Stimulated activated naive CD8-positive, alpha-beta T cell treated with anti-CD3 and anti-CD28 coated beads, Interleukin-15, Interleukin-2, amounts not matched to agents 100 ng/mL and 50 ng/mL, for 24 hours (primary cell): ENCODE measurements at regions not wholly inside any gene's neighbourhood (a gene's known extent, or its start where the extent isn't known, plus 50 kb on each side); places are given as distances from the start of the nearest gene placed in this dataset.
"Not testable (repeated sequence)": the region's sequence is repeated elsewhere in the genome, so short reads cannot be mapped to it uniquely, and the experiment has no call there.

ENCODE experiments used
- H3K27ac Mint-ChIP-seq: one replicate; pipeline ENCODE4 v1.8.0; 2021; ENCODE audit warnings: mild to moderate bottlenecking, mixed read lengths
- H3K27me3 Mint-ChIP-seq: one replicate; pipeline ENCODE4 v1.8.0; 2021; ENCODE audit warnings: mixed read lengths
- H3K36me3 Mint-ChIP-seq: one replicate; pipeline ENCODE4 v1.8.0; 2021; ENCODE audit warnings: low read depth, mixed read lengths
- H3K4me1 Mint-ChIP-seq: one replicate; pipeline ENCODE4 v1.8.0; 2021; ENCODE audit warnings: low read depth, mixed read lengths
- H3K4me3 Mint-ChIP-seq: one replicate; pipeline ENCODE4 v1.8.0; 2021; ENCODE audit warnings: mild to moderate bottlenecking, mixed read lengths
- H3K9me3 Mint-ChIP-seq: one replicate; pipeline ENCODE4 v1.8.0; 2021; ENCODE audit warnings: mixed read lengths

DNA sequence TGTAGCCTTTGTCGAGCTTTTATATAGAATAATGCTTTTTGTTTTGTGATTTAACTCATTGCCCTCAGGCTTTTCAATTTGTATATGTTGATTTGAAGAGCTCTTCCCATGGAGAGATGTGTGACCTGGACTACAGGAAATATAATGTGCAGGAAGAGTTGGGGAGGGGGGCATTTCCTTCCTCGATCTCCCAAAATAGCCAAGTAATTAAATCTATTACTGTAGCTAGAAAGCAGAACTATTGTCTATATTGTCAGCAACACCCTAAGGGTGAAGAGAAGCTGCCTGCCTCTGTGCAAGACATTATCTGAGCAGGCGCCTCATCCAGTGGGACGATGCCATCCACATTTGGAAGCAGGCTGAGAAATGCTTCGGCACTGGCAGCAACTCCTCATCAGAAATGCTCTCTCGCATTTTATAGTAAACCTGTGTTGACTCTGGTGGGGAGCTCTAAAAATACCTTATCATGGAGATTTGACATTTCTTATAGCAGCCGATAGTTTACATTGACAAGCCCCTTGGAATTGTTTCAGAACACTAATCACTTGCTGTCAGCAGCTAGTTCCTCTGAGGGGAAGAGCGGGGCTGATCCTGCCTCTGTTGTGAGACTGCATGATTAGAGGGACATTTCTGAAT, 392.5 kb upstream of the RGS6 start:
- no peaks in the 10 kb centered on the region for H3K27me3 Mint-ChIP-seq
- H3K4me3 Mint-ChIP-seq, result no peak overlapping the region
- peak overlapping the region; percentile 5 for H3K27ac Mint-ChIP-seq
- H3K9me3 Mint-ChIP-seq, result no peaks in the 10 kb centered on the region
- H3K36me3 Mint-ChIP-seq, result peaks cover 1% of the 10 kb centered on the region
- peaks cover 38% of the 10 kb centered on the region for H3K4me1 Mint-ChIP-seq

DNA sequence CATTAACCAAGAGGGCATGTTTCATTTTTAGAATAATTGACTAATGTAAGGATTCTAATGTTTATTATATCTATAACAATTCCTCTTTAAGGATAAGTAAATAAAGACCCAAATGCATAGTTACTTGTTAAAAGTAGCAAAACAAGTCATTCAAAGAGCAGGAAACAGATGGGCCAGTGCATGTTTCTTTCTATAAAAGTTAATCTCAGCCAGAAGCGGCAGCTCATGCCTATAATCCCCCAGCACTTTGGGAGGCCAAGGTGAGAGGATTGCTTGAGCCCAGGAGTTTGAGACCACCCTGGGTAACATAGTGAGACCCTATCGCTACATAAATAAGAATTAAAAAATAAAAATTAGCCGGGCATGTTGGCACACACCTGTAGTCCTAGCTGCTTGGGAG, 391.0 kb upstream of the RGS6 start:
- no peaks in the 10 kb centered on the region for H3K36me3 Mint-ChIP-seq
- no peaks in the 10 kb centered on the region for H3K9me3 Mint-ChIP-seq
- peaks cover 34% of the 10 kb centered on the region for H3K4me1 Mint-ChIP-seq
- H3K27ac Mint-ChIP-seq, result no peak overlapping the region
- H3K4me3 Mint-ChIP-seq, result no peak overlapping the region
- no peaks in the 10 kb centered on the region for H3K27me3 Mint-ChIP-seq

DNA sequence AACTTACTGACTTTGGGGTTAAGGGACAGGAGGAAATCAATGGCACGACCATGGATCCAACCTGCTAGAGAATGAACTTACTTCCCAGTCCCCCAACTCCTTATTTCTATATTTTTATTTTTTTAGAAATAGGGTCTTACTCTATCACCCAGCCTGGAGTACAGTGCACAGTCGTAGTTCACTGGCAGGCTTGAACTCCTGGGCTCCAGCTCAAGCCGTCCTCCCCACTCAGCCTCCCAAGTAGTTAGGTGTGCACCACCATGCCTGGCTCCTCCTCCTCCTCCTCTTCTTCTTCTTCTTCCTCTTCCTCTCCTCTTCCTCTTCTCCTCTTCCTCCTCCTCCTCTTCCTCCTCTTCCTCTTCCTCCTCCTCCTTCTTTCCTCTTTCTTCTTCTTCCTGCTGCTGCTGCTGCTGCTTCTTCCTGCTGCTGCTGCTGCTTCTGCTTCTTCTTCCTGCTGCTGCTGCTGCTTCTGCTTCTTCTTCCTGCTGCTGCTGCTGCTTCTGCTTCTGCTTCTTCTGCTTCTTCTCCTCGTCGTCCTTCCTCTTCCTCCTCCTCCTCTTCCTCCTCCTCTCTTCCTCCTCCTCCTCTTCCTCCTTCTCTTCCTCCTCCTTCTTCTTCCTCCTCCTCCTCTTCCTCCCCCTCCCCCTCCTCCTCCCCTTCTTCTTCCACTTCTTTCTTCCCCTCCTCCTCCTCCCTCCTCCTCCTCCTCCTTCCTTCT, 390.1 kb upstream of the RGS6 start:
- no peaks in the 10 kb centered on the region for H3K9me3 Mint-ChIP-seq
- no peak overlapping the region for H3K27ac Mint-ChIP-seq
- no peaks in the 10 kb centered on the region for H3K27me3 Mint-ChIP-seq
- H3K4me1 Mint-ChIP-seq, result peaks cover 33% of the 10 kb centered on the region
- H3K4me3 Mint-ChIP-seq, result no peak overlapping the region
- H3K36me3 Mint-ChIP-seq, result no peaks in the 10 kb centered on the region

DNA sequence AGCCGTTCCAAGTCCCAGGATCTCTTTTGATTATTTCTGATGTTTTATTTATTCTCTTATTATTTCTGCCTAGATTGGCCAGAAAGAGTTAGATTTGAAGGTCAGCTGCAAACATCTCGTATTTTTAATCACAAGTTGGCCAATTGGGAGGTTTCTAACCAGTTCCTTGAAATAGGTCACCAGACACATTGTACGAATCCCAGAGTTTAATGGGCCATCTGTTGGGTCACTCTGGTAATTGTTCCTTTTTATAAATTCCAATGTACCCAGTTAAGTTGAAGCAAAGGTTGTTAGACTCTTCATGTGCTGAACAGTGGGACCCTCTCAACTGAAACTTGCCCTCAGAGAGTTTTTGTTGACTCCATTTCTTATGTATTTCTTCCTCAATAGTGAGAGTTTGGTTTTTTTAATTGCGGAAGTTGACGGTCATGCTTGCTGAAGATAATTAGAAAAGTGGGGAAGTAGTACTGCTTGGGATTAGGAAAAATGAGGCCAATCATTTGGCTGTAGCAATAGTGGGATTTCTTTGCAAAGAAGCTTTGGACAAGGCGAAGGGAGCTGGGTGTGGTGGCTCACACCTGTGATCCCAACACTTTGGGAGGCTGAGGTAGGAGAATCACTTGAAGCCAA, 382.7 kb upstream of the RGS6 start:
- H3K27me3 Mint-ChIP-seq, result no peaks in the 10 kb centered on the region
- no peaks in the 10 kb centered on the region for H3K36me3 Mint-ChIP-seq
- H3K4me3 Mint-ChIP-seq, result no peak overlapping the region
- no peaks in the 10 kb centered on the region for H3K9me3 Mint-ChIP-seq
- no peak overlapping the region for H3K27ac Mint-ChIP-seq
- H3K4me1 Mint-ChIP-seq, result peaks cover 39% of the 10 kb centered on the region

DNA sequence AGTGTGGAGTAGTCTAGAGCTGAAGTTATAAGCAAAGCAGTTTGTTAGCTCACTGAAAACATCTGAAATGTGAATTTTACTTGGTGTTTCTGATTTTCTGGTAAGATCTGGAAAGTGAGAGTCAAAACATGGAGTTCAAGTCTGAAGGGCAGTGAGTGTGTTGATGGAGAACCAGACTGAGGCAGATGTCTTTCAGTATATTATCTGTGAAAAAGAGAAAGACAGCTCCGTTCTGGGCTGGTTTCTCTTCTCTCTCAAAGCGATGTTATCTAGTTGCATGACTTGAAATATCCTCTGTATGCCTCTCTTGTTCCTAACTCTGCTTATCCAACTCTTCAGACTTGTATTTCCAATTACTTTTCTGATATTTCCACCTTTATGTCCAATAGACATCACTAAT, 381.9 kb upstream of the RGS6 start:
- no peaks in the 10 kb centered on the region for H3K9me3 Mint-ChIP-seq
- no peaks in the 10 kb centered on the region for H3K36me3 Mint-ChIP-seq
- H3K27ac Mint-ChIP-seq, result no peak overlapping the region
- H3K27me3 Mint-ChIP-seq, result no peaks in the 10 kb centered on the region
- H3K4me1 Mint-ChIP-seq, result peaks cover 47% of the 10 kb centered on the region
- no peak overlapping the region for H3K4me3 Mint-ChIP-seq

DNA sequence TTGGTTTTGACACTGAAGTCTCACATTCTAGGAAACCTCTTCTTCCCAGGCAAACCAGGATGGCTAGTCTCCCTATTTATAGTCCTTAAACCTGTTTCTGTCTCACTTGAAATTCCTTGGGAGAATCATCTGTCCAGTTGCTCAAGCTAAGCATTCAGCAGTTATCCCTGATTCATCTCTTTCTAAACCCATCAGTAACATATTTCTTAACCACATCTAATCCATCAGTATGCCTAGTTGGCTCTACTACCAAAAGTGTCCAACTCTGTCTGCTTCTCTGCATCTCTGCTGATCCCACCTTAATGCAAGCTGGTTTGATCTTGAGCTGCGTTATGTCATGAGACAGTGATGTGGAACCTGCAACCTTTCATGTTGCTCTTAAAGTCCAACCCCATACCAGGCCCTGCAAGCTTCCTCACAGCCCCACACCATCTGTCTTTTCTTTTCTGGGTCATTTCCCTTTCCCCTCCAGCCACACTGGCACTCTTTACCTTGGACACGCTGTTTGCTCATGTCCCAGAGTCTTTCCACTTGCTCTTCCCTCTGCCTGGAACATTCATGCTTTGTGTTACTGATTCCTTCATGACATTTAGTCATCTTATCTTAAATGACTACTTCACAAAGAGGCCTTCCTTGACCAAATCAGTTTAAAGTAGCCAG, 380.8 kb upstream of the RGS6 start:
- Mint-ChIP-seq H3K4me3 (no peak overlapping the region), H3K27ac (no peak overlapping the region)

DNA sequence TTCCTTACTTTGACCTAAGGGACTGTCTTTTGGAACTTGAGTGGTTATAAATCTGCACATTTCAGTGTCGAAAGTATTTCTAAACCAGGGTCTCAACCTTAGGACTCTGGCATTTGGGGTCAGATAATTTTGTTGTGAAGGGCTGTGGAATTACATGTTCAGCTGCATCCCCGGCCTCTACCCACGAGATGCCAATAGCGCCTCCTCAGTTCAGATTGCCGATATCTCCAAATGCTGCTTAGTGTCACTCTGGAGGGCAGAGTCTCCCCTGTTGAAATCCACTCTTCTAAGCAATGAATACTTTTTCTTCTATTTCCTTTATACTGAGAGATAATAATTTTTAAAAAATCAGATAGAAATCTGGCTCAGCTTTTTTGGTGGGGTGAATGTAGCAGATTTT, 379.4 kb upstream of the RGS6 start:
- Mint-ChIP-seq H3K36me3 (no peaks in the 10 kb centered on the region), H3K27ac (peak overlapping the region; percentile 52), H3K4me3 (no peak overlapping the region), H3K4me1 (peaks cover 70% of the 10 kb centered on the region), H3K9me3 (no peaks in the 10 kb centered on the region), H3K27me3 (no peaks in the 10 kb centered on the region)

More for the DNA sequence above, 380.8 kb upstream of the RGS6 start:
- Mint-ChIP-seq H3K4me1 (peaks cover 58% of the 10 kb centered on the region), H3K36me3 (no peaks in the 10 kb centered on the region), H3K9me3 (no peaks in the 10 kb centered on the region), H3K27me3 (no peaks in the 10 kb centered on the region)

DNA sequence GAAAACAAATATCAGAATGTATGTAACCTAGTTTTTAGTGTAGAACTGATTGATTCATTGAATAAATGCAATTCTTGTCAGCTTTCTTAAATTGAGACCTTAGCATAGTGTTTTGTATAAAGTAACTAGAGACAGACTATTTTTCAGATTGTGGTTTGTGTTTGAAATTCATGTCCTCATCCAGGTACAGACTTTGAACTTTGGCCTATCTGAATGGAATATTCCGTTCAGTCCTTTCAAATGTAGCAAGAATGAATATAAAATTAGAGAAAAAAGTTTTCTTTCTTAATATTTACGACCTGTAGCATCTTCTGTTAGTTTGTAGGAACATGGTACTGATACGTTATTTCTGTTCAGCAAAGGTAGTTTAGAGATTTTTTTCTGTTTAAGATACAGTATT, 378.4 kb upstream of the RGS6 start:
- Mint-ChIP-seq H3K27ac (peak overlapping the region; percentile 99), H3K4me1 (peaks cover 79% of the 10 kb centered on the region), H3K36me3 (no peaks in the 10 kb centered on the region), H3K27me3 (no peaks in the 10 kb centered on the region), H3K9me3 (no peaks in the 10 kb centered on the region), H3K4me3 (peak overlapping the region; percentile 48)

DNA sequence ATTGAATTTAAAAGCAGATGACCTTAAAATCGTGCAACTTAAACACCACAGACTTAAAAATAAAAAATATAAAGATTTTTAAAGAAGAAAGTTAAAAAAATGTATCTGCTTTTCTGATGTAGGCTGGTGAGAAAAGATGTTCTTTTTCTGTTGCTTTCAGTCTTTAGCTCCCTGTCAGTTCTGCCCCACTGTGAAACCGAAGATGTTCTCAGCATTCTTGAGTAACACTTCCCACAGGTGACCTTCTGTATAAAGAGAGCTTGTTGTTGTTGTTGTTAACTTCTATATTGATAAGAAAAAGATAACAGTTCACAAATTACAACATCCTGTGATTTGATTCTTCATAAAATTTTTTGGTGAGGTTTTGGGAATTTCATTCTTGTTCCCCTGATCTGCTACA, 377.9 kb upstream of the RGS6 start:
- H3K36me3 Mint-ChIP-seq, result no peaks in the 10 kb centered on the region
- peak overlapping the region; percentile 99 for H3K27ac Mint-ChIP-seq
- H3K4me1 Mint-ChIP-seq, result peaks cover 80% of the 10 kb centered on the region
- H3K27me3 Mint-ChIP-seq, result no peaks in the 10 kb centered on the region
- peak overlapping the region; percentile 53 for H3K4me3 Mint-ChIP-seq
- H3K9me3 Mint-ChIP-seq, result no peaks in the 10 kb centered on the region

DNA sequence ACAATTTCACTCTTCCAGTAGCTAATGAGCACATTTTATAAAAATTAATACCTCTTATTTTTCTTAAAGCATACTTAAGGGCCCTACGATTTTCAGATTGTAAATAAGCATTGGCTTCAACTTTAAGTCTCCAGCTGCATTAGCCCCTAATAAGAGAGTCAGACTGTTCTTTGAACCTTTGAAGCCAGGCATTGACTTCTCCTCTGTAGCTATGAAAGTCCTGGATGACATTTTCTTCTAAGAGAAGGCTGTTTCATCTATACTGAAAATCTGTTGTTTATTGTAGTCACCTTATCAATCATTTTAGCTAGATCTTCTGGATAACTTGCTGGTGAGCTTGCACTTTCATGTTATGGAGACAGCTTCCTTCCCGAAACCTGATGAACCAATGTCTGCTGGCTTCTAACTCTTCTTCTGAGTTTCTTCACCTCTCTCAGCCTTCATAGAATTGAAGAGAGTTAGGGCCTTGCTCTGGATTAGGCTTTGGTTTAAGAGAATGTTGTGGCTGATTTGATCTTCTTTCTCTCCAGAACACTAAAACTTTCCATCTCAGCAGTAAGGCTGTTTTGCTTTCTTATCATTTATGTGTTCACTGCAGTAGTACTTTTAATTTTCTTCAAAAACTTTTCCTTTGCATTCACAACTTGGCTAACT, 377.1 kb upstream of the RGS6 start:
- H3K27ac Mint-ChIP-seq, result peak overlapping the region; percentile 99
- peak overlapping the region; percentile 74 for H3K4me3 Mint-ChIP-seq
- H3K36me3 Mint-ChIP-seq, result no peaks in the 10 kb centered on the region
- H3K27me3 Mint-ChIP-seq, result no peaks in the 10 kb centered on the region
- H3K9me3 Mint-ChIP-seq, result no peaks in the 10 kb centered on the region
- peaks cover 79% of the 10 kb centered on the region for H3K4me1 Mint-ChIP-seq

DNA sequence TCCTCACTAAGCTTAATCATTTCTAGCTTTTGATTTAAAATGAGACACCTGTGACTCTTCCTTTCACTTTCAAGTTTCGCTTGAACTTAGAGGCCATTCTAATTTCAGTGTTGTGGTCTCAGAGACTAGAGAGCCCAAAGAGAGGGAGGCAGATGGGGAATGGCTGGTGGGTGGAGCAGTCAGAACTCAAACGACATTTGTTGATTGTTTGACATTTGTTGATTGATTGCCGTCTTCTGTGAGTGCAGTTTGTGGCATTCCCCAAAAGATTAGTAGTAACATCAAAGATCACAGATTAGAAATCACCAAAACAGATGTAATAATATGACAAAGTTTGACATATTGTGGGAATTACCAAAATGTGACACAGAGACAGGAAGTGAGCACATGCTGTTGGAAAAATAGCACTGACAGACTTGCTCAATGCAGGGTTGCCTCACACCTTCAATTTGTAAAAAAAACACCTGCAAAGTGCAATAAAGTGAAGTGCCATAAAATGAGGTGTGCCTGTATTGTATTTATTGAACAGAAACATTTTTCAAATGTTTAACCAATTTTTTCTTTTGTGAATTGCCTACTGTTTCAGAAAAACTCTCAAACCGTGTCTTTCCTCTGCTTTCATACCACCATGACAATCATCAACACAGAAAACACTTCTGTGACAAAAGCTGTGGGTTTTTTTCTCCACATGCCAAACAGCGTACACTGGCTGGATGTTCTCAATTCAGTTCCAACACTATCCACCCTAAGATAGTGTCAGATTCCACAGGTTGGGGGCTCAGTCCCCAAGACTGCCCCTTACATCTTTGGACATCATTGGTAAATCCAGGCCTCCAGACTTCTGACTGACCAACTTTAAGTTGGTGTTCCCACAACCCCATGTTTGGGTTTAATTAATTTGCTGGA, 376.3 kb upstream of the RGS6 start:
- peak overlapping the region; percentile 74 for H3K4me3 Mint-ChIP-seq
- no peaks in the 10 kb centered on the region for H3K36me3 Mint-ChIP-seq

DNA sequence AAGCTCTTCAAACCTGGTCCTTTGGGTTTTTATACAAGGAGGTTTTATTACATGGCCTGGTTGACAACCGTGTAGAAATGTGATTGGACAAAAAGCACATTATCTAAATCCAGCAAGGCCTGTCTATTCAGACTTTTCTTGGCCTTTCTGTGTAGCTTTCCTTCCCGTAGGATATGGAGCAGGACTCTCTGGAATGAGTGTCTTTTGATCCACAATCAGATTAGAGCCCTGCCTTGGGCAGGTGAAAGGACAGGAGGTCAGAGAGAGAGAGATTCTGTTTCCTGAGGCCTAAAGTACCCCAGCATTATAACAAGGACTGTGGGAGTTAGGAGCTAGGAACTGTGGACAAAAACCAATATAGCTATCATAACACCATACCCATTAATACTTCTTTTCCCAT, 375.5 kb upstream of the RGS6 start:
- Mint-ChIP-seq H3K36me3 (no peaks in the 10 kb centered on the region), H3K4me1 (peaks cover 69% of the 10 kb centered on the region), H3K9me3 (no peaks in the 10 kb centered on the region), H3K4me3 (no peak overlapping the region), H3K27me3 (no peaks in the 10 kb centered on the region), H3K27ac (peak overlapping the region; percentile 99)

More for the DNA sequence above, 376.3 kb upstream of the RGS6 start:
- H3K9me3 Mint-ChIP-seq, result no peaks in the 10 kb centered on the region
- peaks cover 78% of the 10 kb centered on the region for H3K4me1 Mint-ChIP-seq
- peak overlapping the region; percentile 99 for H3K27ac Mint-ChIP-seq
- no peaks in the 10 kb centered on the region for H3K27me3 Mint-ChIP-seq

DNA sequence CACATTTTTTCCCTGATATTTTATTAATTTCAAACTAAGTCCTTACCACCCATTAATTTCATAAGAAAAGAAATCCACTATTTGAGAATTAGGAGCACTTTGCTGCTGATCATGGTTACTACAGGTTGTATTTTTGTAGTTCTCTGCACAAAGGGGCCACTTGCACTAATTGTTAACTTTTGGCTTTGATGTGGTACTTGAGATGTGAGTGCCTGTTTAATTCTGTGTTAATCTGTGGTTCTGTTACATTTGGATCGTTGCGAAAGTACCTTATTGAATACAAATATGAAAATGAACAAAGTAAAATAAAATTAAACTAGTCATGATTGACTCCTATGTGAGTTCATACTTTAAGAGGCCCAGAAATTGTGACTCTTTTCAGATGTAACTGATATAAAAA, 374.9 kb upstream of the RGS6 start:
- Mint-ChIP-seq H3K9me3 (no peaks in the 10 kb centered on the region), H3K27me3 (no peaks in the 10 kb centered on the region), H3K36me3 (no peaks in the 10 kb centered on the region), H3K4me1 (peaks cover 69% of the 10 kb centered on the region), H3K27ac (peak overlapping the region; percentile 99), H3K4me3 (peak overlapping the region; percentile 9)

DNA sequence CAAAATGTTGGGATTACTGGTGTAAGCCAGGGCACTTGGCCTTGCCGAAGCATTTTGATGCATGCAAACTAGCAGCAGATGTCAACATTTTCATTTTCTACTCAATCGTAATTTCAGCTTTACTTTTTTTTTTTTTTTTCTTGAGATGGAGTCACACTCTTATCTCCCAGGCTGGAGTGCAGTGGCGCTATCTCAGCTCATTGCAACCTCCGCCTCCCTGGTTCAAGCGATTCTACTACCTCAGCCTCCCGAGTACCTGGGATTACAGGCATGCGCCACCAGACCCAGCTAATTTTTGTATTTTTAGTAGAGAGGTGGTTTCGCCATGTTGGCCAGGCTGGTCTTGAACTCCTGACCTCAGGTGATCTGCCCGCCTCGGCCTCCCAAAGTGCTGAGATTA, 373.3 kb upstream of the RGS6 start:
- not testable (repeated sequence) for H3K36me3 Mint-ChIP-seq, H3K27ac Mint-ChIP-seq, H3K9me3 Mint-ChIP-seq, H3K27me3 Mint-ChIP-seq, H3K4me3 Mint-ChIP-seq
- peaks cover 59% of the 10 kb centered on the region for H3K4me1 Mint-ChIP-seq
